ENCODE measurements at regions not wholly inside any gene's neighbourhood (a gene's known extent, or its start where the extent isn't known, plus 50 kb on each side); places are given as distances from the start of the nearest gene placed in this dataset.

DNA sequence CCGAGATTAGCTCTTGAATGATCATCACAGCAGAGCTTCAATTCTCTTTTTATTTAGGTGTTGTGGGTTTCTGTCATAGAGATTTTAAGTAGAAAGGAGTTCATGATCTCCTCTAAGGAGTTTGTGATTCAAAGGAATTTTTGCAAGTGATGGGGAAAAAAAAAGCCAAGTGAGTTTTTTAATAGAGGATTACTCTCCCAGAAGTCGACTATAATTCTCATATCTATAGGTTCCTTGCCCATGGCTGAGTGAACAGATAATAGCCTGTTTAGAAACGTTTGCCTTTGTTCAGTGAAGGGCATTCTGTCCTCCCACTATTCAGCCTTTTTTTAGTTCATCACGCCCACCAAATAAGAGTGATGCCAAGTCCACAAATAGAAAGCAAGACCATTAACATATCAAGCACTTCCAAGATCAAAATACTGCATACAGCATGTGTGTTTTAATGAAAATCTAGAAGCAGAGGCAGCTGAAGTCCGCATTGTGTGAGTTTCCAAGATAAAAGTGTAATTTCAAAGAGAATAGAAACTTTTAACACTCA is 398.4 kb upstream of the CNTN3 start:
- TF ChIP-seq, protein P1, sequence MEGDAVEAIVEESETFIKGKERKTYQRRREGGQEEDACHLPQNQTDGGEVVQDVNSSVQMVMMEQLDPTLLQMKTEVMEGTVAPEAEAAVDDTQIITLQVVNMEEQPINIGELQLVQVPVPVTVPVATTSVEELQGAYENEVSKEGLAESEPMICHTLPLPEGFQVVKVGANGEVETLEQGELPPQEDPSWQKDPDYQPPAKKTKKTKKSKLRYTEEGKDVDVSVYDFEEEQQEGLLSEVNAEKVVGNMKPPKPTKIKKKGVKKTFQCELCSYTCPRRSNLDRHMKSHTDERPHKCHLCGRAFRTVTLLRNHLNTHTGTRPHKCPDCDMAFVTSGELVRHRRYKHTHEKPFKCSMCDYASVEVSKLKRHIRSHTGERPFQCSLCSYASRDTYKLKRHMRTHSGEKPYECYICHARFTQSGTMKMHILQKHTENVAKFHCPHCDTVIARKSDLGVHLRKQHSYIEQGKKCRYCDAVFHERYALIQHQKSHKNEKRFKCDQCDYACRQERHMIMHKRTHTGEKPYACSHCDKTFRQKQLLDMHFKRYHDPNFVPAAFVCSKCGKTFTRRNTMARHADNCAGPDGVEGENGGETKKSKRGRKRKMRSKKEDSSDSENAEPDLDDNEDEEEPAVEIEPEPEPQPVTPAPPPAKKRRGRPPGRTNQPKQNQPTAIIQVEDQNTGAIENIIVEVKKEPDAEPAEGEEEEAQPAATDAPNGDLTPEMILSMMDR (IDR thresholded peaks at IDR 0.05) = no peak
- TF ChIP-seq POLR2A (IDR thresholded peaks at IDR 0.05) = no peak
- H3K4me3 ChIP-seq = no peak overlapping the region
- no peaks in the 10 kb centered on the region for H3K4me1 ChIP-seq
- intact Hi-C loops (cut with DNase I) = no loop called here
- no peaks in the 10 kb centered on the region for H3K36me3 ChIP-seq
- 32% methylated on average over 5 of the region's 5 CpGs for WGBS (ENCODE audit: insufficient coverage, low coverage, low lambda C conversion rate, missing lambda C conversion rate)
- DNase-seq = no peak
- ATAC-seq = no peak
- no peaks in the 10 kb centered on the region for H3K9me3 ChIP-seq
- no peaks in the 10 kb centered on the region for H3K27me3 ChIP-seq
- H3K27ac ChIP-seq = no peak overlapping the region

DNA sequence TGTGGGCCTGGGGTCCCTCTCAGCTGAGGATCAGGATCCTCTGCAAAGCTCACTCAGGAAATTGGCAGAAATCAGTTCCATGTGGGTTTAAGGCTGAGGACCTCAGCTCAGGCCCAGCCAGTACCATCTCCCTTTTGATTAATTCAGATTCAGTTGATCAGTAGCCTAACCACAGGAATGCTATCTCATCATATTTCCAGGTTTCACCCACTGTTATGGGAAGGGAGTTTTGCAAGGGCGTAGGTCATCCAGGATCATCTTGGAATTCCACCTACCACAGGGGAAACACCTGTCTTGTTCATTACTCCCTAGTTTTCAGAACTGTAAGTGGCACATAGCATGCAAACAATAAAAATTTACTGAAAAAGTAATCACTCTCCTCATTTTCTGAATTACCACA is 399.5 kb upstream of the CNTN3 start:
- Histone ChIP-seq H3K4me1 (no peaks in the 10 kb centered on the region), H3K9me3 (no peaks in the 10 kb centered on the region), H3K4me3 (no peak overlapping the region), H3K27ac (no peak overlapping the region), H3K36me3 (no peaks in the 10 kb centered on the region), H3K27me3 (no peaks in the 10 kb centered on the region)
- ATAC-seq = no peak
- 40% methylated on average over 1 of the region's 1 CpG for WGBS (ENCODE audit: insufficient coverage, low coverage, low lambda C conversion rate, missing lambda C conversion rate)
- intact Hi-C loops (cut with DNase I) = no loop called here
- TF ChIP-seq POLR2A (IDR thresholded peaks at IDR 0.05) = no peak
- TF ChIP-seq, protein P1 (IDR thresholded peaks at IDR 0.05) = no peak
- DNase-seq = no peak

DNA sequence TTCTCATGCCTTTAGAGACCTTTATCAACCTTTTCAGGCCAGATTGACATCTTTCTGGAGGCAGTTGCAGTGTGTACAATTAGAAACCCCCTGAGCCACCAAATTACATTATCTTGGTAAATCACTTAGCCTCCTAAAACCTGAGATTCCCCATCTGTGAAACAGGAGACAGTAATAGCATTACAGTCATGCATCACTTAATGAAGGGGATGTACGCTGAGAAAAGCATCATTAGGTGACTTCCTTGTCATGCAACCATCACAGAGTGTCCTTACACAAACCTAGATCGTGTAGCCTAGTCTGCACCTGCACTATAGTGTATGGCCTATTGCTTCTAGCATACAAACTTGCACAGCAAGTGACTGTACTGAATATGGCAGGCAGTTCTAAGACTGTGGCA is 400.8 kb upstream of the CNTN3 start:
- no peak for DNase-seq
- Histone ChIP-seq H3K27ac (no peak overlapping the region), H3K9me3 (no peaks in the 10 kb centered on the region), H3K27me3 (no peaks in the 10 kb centered on the region), H3K36me3 (no peaks in the 10 kb centered on the region), H3K4me1 (no peaks in the 10 kb centered on the region), H3K4me3 (no peak overlapping the region)
- TF ChIP-seq POLR2A (IDR thresholded peaks at IDR 0.05) = no peak
- TF ChIP-seq, protein P1 (IDR thresholded peaks at IDR 0.05) = no peak
- 31% methylated on average over 2 of the region's 2 CpGs for WGBS (ENCODE audit: insufficient coverage, low coverage, low lambda C conversion rate, missing lambda C conversion rate)
- intact Hi-C loops (cut with DNase I) = no loop called here
- no peak for ATAC-seq

DNA sequence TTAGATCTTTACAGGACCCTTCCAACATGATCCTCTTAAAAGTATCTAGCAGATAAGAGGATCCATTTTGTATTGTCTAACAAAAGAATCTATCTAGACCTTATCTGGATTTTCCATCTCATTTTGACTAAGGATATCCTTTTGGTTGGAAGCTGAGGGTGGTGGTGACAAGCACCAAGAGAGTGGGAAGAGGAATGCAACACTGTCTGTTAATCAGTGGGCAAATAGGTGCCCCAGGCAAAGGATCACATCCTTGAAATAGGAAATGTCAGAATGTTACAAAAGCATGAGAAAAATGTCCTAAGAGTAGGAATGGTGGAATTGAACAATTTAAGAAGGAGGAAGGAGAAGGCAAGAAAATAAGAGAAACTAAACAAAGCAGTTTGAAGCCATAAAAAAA is 420.7 kb upstream of the CNTN3 start:
- no peaks in the 10 kb centered on the region for H3K27me3 ChIP-seq
- no peak for DNase-seq
- intact Hi-C loops (cut with DNase I) = no loop called here
- no peaks in the 10 kb centered on the region for H3K36me3 ChIP-seq
- no peak overlapping the region for H3K4me3 ChIP-seq
- no peak for TF ChIP-seq POLR2A (IDR thresholded peaks at IDR 0.05)
- TF ChIP-seq, protein P1 (IDR thresholded peaks at IDR 0.05) = no peak
- H3K4me1 ChIP-seq = no peaks in the 10 kb centered on the region
- no peak for ATAC-seq
- no peaks in the 10 kb centered on the region for H3K9me3 ChIP-seq
- no peak overlapping the region for H3K27ac ChIP-seq

DNA sequence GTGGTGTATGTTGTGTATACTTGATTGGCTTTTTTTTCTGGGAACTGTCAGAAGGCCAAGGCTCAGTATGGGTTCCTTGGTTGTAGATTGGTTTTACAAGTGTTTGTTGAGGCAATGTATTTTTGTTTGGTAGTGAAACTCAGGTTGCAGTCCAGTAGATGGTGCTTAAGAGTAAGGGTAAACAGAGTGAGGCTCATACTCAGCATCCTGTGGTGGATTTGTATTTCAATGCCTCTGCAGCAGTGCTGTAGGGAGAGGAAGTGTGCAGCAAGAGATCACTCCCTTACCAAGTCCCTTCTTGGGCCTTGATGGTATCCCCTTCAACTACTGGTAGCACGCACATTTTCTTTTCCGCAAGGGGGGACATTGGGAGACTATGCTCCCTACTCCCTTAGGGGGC is 428.5 kb upstream of the CNTN3 start:
- H3K4me1 ChIP-seq = no peaks in the 10 kb centered on the region
- no peaks in the 10 kb centered on the region for H3K9me3 ChIP-seq
- H3K4me3 ChIP-seq = no peak overlapping the region
- no peaks in the 10 kb centered on the region for H3K36me3 ChIP-seq
- H3K27me3 ChIP-seq = no peaks in the 10 kb centered on the region
- DNase-seq (no peak), ATAC-seq (no peak)
- WGBS (ENCODE audit: insufficient coverage, low coverage, low lambda C conversion rate, missing lambda C conversion rate) = 89% methylated on average over 2 of the region's 2 CpGs
- no peak overlapping the region for H3K27ac ChIP-seq
- no peak for TF ChIP-seq POLR2A (IDR thresholded peaks at IDR 0.05)
- TF ChIP-seq, protein P1 (IDR thresholded peaks at IDR 0.05) = no peak
- intact Hi-C loops (cut with DNase I) = no loop called here

Measured in right lobe of liver (tissue), 6 donors.